H9 (cell line): ENCODE measurements at regions not wholly inside any gene's neighbourhood (a gene's known extent, or its start where the extent isn't known, plus 50 kb on each side); places are given as distances from the start of the nearest gene placed in this dataset.
"Not testable (repeated sequence)": the region's sequence is repeated elsewhere in the genome, so short reads cannot be mapped to it uniquely, and the experiment has no call there.

Source experiments
- DNase-seq: peaks from one replicate; pipeline ENCODE4 v3.0.0-alpha.2; 2017
- H2AFZ ChIP-seq: one replicate; pipeline ENCODE4 v1.6.1; 2013; ENCODE audit warnings: mild to moderate bottlenecking, low read length, control low read depth, moderate library complexity
- H2AK5ac ChIP-seq: 2 replicates; pipeline ENCODE4 v1.6.1; 2013; ENCODE audit warnings: low read length, control low read depth, mixed read lengths; ENCODE audit not compliant: insufficient read length
- H2BK120ac ChIP-seq: one replicate; pipeline ENCODE4 v1.6.1; 2013; ENCODE audit warnings: low read depth, mild to moderate bottlenecking, low read length, control low read depth, inconsistent platforms; ENCODE audit not compliant: poor library complexity, severe bottlenecking
- H2BK12ac ChIP-seq: 2 replicates; pipeline ENCODE4 v1.6.1; 2013; ENCODE audit warnings: low read length, control low read depth, mixed read lengths, low read depth; ENCODE audit not compliant: insufficient read length
- H2BK15ac ChIP-seq: 2 replicates; pipeline ENCODE4 v1.6.1; 2013; ENCODE audit warnings: low read depth, low read length, control low read depth
- H2BK20ac ChIP-seq: one replicate; pipeline ENCODE4 v1.6.1; 2013; ENCODE audit warnings: low read depth, mild to moderate bottlenecking, low read length, control low read depth, inconsistent platforms; ENCODE audit not compliant: poor library complexity, severe bottlenecking
- H2BK5ac ChIP-seq: 2 replicates; pipeline ENCODE4 v1.6.1; 2013; ENCODE audit warnings: low read length, control low read depth, mixed read lengths; ENCODE audit not compliant: insufficient read length
- H3K14ac ChIP-seq: 2 replicates; pipeline ENCODE4 v1.6.1; 2013; ENCODE audit warnings: low read length, control low read depth; ENCODE audit not compliant: insufficient read depth
- H3K18ac ChIP-seq: 2 replicates; pipeline ENCODE4 v1.6.1; 2013; ENCODE audit warnings: low read depth, mild to moderate bottlenecking, mixed read lengths, low read length, control low read depth; ENCODE audit not compliant: insufficient read length
- H3K23ac ChIP-seq: 2 replicates; pipeline ENCODE4 v1.6.1; 2013; ENCODE audit warnings: low read length, control low read depth, mixed read lengths, low read depth; ENCODE audit not compliant: insufficient read length
- H3K23me2 ChIP-seq: 2 replicates; pipeline ENCODE4 v1.6.1; 2013; ENCODE audit warnings: low read depth, mild to moderate bottlenecking, mixed read lengths, low read length, control low read depth; ENCODE audit not compliant: insufficient read length, poor library complexity, severe bottlenecking
- H3K27ac ChIP-seq: 2 replicates; pipeline ENCODE4 v1.5.1; 2013; ENCODE audit warnings: low read length, control low read depth, mixed read lengths, low read depth; ENCODE audit not compliant: insufficient read length
- H3K27me3 ChIP-seq: 2 replicates; pipeline ENCODE4 v1.6.1; 2013; ENCODE audit warnings: low read length, control low read depth, inconsistent platforms; ENCODE audit not compliant: insufficient read depth
- H3K4ac ChIP-seq: 2 replicates; pipeline ENCODE4 v1.6.1; 2013; ENCODE audit warnings: low read depth, mild to moderate bottlenecking, control low read depth, inconsistent platforms, low read length, moderate library complexity
- H3K4me1 ChIP-seq: 2 replicates; pipeline ENCODE4 v1.6.1; 2013; ENCODE audit warnings: low read length, control low read depth, inconsistent platforms; ENCODE audit not compliant: insufficient read depth
- H3K4me2 ChIP-seq: 2 replicates; pipeline ENCODE4 v1.6.1; 2013; ENCODE audit warnings: low read length, control low read depth, mixed read lengths; ENCODE audit not compliant: insufficient read length, insufficient read depth
- H3K56ac ChIP-seq: 2 replicates; pipeline ENCODE4 v1.6.1; 2013; ENCODE audit warnings: low read depth, mild to moderate bottlenecking, mixed read lengths, low read length, control low read depth; ENCODE audit not compliant: insufficient read length
- H3K79me1 ChIP-seq: 2 replicates; pipeline ENCODE4 v1.6.1; 2013; ENCODE audit warnings: low read depth, mild to moderate bottlenecking, moderate library complexity, low read length, control low read depth, inconsistent platforms; ENCODE audit not compliant: insufficient read depth, poor library complexity, severe bottlenecking
- H3K79me2 ChIP-seq: 2 replicates; pipeline ENCODE4 v1.6.1; 2013; ENCODE audit warnings: low read length, control low read depth, inconsistent platforms; ENCODE audit not compliant: insufficient read depth
- H3K9ac ChIP-seq: 2 replicates; pipeline ENCODE4 v1.6.1; 2013; ENCODE audit warnings: low read length, control low read depth, mixed read lengths; ENCODE audit not compliant: insufficient read length; ENCODE audit errors: extremely low read depth
- H3K9me3 ChIP-seq: one replicate; pipeline ENCODE4 v1.6.1; 2013; ENCODE audit warnings: low read depth, low read length, inconsistent platforms; ENCODE audit not compliant: control insufficient read depth
- H3T11ph ChIP-seq: one replicate; pipeline ENCODE4 v1.6.1; 2013; ENCODE audit warnings: mild to moderate bottlenecking, low read length, control low read depth, inconsistent platforms
- H4K20me1 ChIP-seq: one replicate; pipeline ENCODE4 v1.6.1; 2013; ENCODE audit not compliant: control insufficient read depth, insufficient read length, insufficient read depth
- H4K5ac ChIP-seq: 2 replicates; pipeline ENCODE4 v1.6.1; 2013; ENCODE audit warnings: low read depth, mild to moderate bottlenecking, mixed read lengths, low read length, control low read depth; ENCODE audit not compliant: insufficient read length
- H4K8ac ChIP-seq: replicated peaks from 2 replicates; pipeline ENCODE4 v1.6.1; 2013; ENCODE audit warnings: low read length, control low read depth, mixed read lengths, low read depth; ENCODE audit not compliant: insufficient read length
- H4K91ac ChIP-seq: 2 replicates; pipeline ENCODE4 v1.6.1; 2013; ENCODE audit warnings: low read depth, mild to moderate bottlenecking, moderate library complexity, mixed read lengths, low read length, control low read depth; ENCODE audit not compliant: insufficient read length
- H3K27ac Mint-ChIP-seq, 3 experiments: 2 replicates in 2 of 3; 3 replicates in 1 of 3; pipeline ENCODE4 v1.8.0; 2020 to 2021; ENCODE audit warnings: mixed read lengths in 3 of 3, mild to moderate bottlenecking in 1 of 3, moderate library complexity in 1 of 3
- H3K27me3 Mint-ChIP-seq: 2 replicates; pipeline ENCODE4 v1.8.0; 2021; ENCODE audit warnings: low read depth, mild to moderate bottlenecking, moderate library complexity, mixed read lengths
- H3K36me3 Mint-ChIP-seq, 3 experiments: 2 replicates in 2 of 3; 3 replicates in 1 of 3; pipeline ENCODE4 v1.8.0; 2020 to 2021; ENCODE audit warnings: low read depth in 3 of 3, mixed read lengths in 3 of 3; ENCODE audit not compliant: insufficient read depth in 1 of 3
- H3K4me1 Mint-ChIP-seq, 2 experiments: 2 replicates each; pipeline ENCODE4 v1.8.0; 2020; ENCODE audit warnings: mixed read lengths in 2 of 2
- H3K4me3 Mint-ChIP-seq, 2 experiments: 2 replicates in 1 of 2; 3 replicates in 1 of 2; pipeline ENCODE4 v1.8.0; 2020 to 2021; ENCODE audit warnings: mild to moderate bottlenecking in 2 of 2, mixed read lengths in 2 of 2, moderate library complexity in 1 of 2
- H3K9me3 Mint-ChIP-seq, 2 experiments: 2 replicates in 1 of 2; 3 replicates in 1 of 2; pipeline ENCODE4 v1.8.0; 2020; ENCODE audit warnings: mild to moderate bottlenecking in 2 of 2, mixed read lengths in 2 of 2, moderate library complexity in 1 of 2
- WGBS: extraction: QIAGEN DNeasy Blood & Tissue Kit; methylation state at CpG from one replicate; pipeline ENCODE4 v1.1.7; 2013; ENCODE audit warnings: missing lambda C conversion rate, low lambda C conversion rate, mixed read lengths; ENCODE audit not compliant: insufficient read length; ENCODE audit errors: extremely low coverage; 5-methylcytosine and 5-hydroxymethylcytosine counted together
- TF ChIP-seq, protein P1 (sequence below): fragments of 200-600 bp; sonication (generic); conservative IDR thresholded peaks from 3 replicates; pipeline ENCODE4 v1.8.0; 2021; ENCODE audit warnings: antibody characterized with exemption, mild to moderate bottlenecking

DNA sequence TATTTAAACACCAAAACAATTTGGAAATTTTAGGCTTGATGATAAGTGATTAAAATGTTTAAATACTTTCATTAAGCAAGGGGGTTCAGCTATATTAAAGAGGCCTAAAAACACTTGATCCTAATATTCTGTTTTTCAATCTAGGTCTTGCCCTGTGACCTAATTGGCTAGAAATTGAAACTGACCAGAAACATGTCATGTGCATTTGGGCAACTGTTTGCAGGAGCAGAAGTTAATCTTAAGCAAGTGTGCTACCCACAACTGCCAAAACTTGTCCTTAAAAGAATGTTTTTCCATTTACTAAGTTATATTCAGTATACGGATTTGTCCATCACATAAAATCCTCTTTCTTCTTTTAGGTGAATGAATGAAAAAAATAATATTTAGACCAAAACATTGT is 167.3 kb downstream of the PPP1R3A start:
- Histone ChIP-seq H3K27me3 (no peaks in the 10 kb centered on the region), H3K14ac (no peak overlapping the region), H3K23ac (no peak overlapping the region), H3K79me1 (no peaks in the 10 kb centered on the region), H2BK120ac (no peak overlapping the region), H2BK15ac (no peak overlapping the region), H2BK20ac (no peak overlapping the region), H3T11ph (no peak overlapping the region), H3K4me1 (no peaks in the 10 kb centered on the region), H3K23me2 (no peaks in the 10 kb centered on the region), H2BK12ac (no peak overlapping the region), H2AFZ (no peak overlapping the region), H3K4ac (no peak overlapping the region), H2AK5ac (no peak overlapping the region), H2BK5ac (no peak overlapping the region), H4K5ac (no peak overlapping the region), H3K9ac (no peak overlapping the region), H3K4me2 (no peak overlapping the region), H3K9me3 (no peaks in the 10 kb centered on the region), H3K79me2 (no peaks in the 10 kb centered on the region), H3K56ac (no peak overlapping the region), H3K18ac (no peak overlapping the region), H4K20me1 (no peaks in the 10 kb centered on the region), H4K91ac (no peak overlapping the region), H4K8ac (no peak overlapping the region), H3K27ac (no peak overlapping the region)
- DNase-seq = no peak
- WGBS = no CpG with 5 or more reads among the region's 1 CpG
- Mint-ChIP-seq H3K4me3 (no peak overlapping the region), H3K9me3 (peaks cover 1 to 3% of the 10 kb centered on the region in 2 experiments; a peak in 1 of 5 replicates), H3K27me3 (no peaks in the 10 kb centered on the region), H3K27ac (no peak overlapping the region), H3K4me1 (no peaks in the 10 kb centered on the region), H3K36me3 (no peaks in the 10 kb centered on the region; a peak in 1 of 7 replicates)
- TF ChIP-seq, protein P1, sequence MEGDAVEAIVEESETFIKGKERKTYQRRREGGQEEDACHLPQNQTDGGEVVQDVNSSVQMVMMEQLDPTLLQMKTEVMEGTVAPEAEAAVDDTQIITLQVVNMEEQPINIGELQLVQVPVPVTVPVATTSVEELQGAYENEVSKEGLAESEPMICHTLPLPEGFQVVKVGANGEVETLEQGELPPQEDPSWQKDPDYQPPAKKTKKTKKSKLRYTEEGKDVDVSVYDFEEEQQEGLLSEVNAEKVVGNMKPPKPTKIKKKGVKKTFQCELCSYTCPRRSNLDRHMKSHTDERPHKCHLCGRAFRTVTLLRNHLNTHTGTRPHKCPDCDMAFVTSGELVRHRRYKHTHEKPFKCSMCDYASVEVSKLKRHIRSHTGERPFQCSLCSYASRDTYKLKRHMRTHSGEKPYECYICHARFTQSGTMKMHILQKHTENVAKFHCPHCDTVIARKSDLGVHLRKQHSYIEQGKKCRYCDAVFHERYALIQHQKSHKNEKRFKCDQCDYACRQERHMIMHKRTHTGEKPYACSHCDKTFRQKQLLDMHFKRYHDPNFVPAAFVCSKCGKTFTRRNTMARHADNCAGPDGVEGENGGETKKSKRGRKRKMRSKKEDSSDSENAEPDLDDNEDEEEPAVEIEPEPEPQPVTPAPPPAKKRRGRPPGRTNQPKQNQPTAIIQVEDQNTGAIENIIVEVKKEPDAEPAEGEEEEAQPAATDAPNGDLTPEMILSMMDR = no peak

DNA sequence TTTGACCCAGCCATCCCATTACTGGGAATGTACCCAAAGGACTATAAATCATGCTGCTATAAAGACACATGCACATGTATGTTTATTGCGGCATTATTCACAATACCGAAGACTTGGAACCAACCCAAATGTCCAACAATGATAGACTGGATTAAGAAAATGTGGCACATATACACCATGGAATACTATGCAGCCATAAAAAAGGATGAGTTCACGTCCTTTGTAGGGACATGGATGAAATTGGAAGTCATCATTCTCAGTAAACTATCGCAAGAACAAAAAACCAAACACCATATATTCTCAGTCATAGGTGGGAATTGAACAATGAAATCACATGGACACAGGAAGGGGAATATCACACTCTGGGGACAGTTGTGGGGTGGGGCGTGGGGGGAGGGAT is 170.4 kb downstream of the PPP1R3A start:
- not testable (repeated sequence) for H2AFZ ChIP-seq, H3K27me3 ChIP-seq, H3K14ac ChIP-seq, H3K79me2 ChIP-seq, H3K18ac ChIP-seq, H4K20me1 ChIP-seq, H3K4me1 ChIP-seq, H3K23me2 ChIP-seq, H2AK5ac ChIP-seq, H4K5ac ChIP-seq, H4K8ac ChIP-seq, H3K9me3 Mint-ChIP-seq, H2BK12ac ChIP-seq, H3T11ph ChIP-seq, H3K27me3 Mint-ChIP-seq, H4K91ac ChIP-seq, H3K79me1 ChIP-seq, H3K4me1 Mint-ChIP-seq, DNase-seq, H3K27ac Mint-ChIP-seq, H3K4me2 ChIP-seq, H3K9ac ChIP-seq, H3K4ac ChIP-seq, H2BK5ac ChIP-seq, H3K4me3 Mint-ChIP-seq, H3K9me3 ChIP-seq, H3K56ac ChIP-seq, H3K36me3 Mint-ChIP-seq, H3K27ac ChIP-seq, H3K23ac ChIP-seq, H2BK15ac ChIP-seq, H2BK20ac ChIP-seq, H2BK120ac ChIP-seq
- WGBS = no CpG with 5 or more reads among the region's 5 CpGs
